Thoracic aorta (tissue), 2 donors: ENCODE measurements at regions not wholly inside any gene's neighbourhood (a gene's known extent, or its start where the extent isn't known, plus 50 kb on each side); places are given as distances from the start of the nearest gene placed in this dataset.
"Not testable (repeated sequence)": the region's sequence is repeated elsewhere in the genome, so short reads cannot be mapped to it uniquely, and the experiment has no call there.

ENCODE experiments used
- ATAC-seq: fragments of 150-250 bp; one replicate; pipeline ENCODE4 v1.8.0; 2017; ENCODE audit warnings: low read depth; ENCODE audit not compliant: insufficient number of reproducible peaks, low FRiP score
- DNase-seq: peaks from one replicate; pipeline ENCODE4 v3.0.0-alpha.2; 2020; ENCODE audit warnings: low spot score
- H3K27ac ChIP-seq, 2 donors: fragments of 200-600 bp; sonication (generic); 1 replicate in 1 of 2; 2 replicates in 1 of 2; pipeline ENCODE4 v1.5.1; 2016; ENCODE audit warnings: mild to moderate bottlenecking in 2 of 2, moderate library complexity in 2 of 2
- H3K27me3 ChIP-seq: fragments of 200-600 bp; sonication (generic); replicated peaks from 2 replicates; pipeline ENCODE4 v1.6.0; 2016; ENCODE audit warnings: mild to moderate bottlenecking; ENCODE audit not compliant: insufficient read depth
- H3K36me3 ChIP-seq: fragments of 200-600 bp; sonication (generic); one replicate; pipeline ENCODE4 v1.5.1; 2016
- H3K4me1 ChIP-seq, 2 donors: fragments of 200-600 bp; sonication (generic); 1 replicate in 1 of 2; 2 replicates in 1 of 2; pipeline versions ENCODE4 v1.5.1 to v1.6.0; 2016; ENCODE audit warnings: low read depth in 2 of 2, mild to moderate bottlenecking in 1 of 2; ENCODE audit not compliant: control insufficient read depth in 1 of 2
- H3K4me3 ChIP-seq: fragments of 200-600 bp; sonication (generic); 2 replicates; pipeline ENCODE4 v1.5.1; 2016; ENCODE audit warnings: mild to moderate bottlenecking
- H3K9me3 ChIP-seq: fragments of 200-600 bp; sonication (generic); 2 replicates; pipeline ENCODE4 v1.5.1; 2016
- CTCF ChIP-seq: fragments of 200-600 bp; sonication (generic); IDR thresholded peaks from one replicate; pipeline ENCODE4 v1.5.1; 2019; ENCODE audit warnings: antibody characterized with exemption

- no peak overlapping the region for H3K4me3 ChIP-seq
- no peak for ATAC-seq
- H3K27me3 ChIP-seq: no peaks in the 10 kb centered on the region
- H3K27ac ChIP-seq: no peak overlapping the region
- no peak for DNase-seq
- H3K36me3 ChIP-seq: no peaks in the 10 kb centered on the region
- H3K9me3 ChIP-seq: no peaks in the 10 kb centered on the region
- H3K4me1 ChIP-seq: no peaks in the 10 kb centered on the region
- no peak for TF ChIP-seq CTCF
Observed at GRCh38 chr17:36690190-36690589, 88.8 kb downstream of the MRM1 start.

GRCh38 chr17:36691606-36692005 lies 90.2 kb downstream of the MRM1 start:
- Histone ChIP-seq H3K4me3 (no peak overlapping the region), H3K27ac (no peak overlapping the region), H3K9me3 (no peaks in the 10 kb centered on the region), H3K27me3 (no peaks in the 10 kb centered on the region), H3K4me1 (no peaks in the 10 kb centered on the region), H3K36me3 (no peaks in the 10 kb centered on the region)
- no peak for ATAC-seq
- TF ChIP-seq CTCF: no peak
- DNase-seq: no peak

GRCh38 chr17:36695082-36695481 lies 93.7 kb downstream of the MRM1 start:
- Histone ChIP-seq H3K27ac (no peak overlapping the region), H3K9me3 (no peaks in the 10 kb centered on the region), H3K36me3 (no peaks in the 10 kb centered on the region), H3K4me3 (no peak overlapping the region), H3K27me3 (no peaks in the 10 kb centered on the region), H3K4me1 (no peaks in the 10 kb centered on the region)
- no peak for TF ChIP-seq CTCF
- ATAC-seq (no peak), DNase-seq (no peak)

- H3K36me3 ChIP-seq, H3K4me3 ChIP-seq, H3K9me3 ChIP-seq, H3K4me1 ChIP-seq, DNase-seq, H3K27me3 ChIP-seq, H3K27ac ChIP-seq, ATAC-seq: not testable (repeated sequence)
Observed at GRCh38 chr17:36695710-36696109, 94.3 kb downstream of the MRM1 start.

GRCh38 chr17:36696805-36697204 lies 95.4 kb downstream of the MRM1 start:
- no peak for TF ChIP-seq CTCF
- DNase-seq (no peak), ATAC-seq (no peak)
- Histone ChIP-seq H3K4me1 (no peaks in the 10 kb centered on the region), H3K27ac (no peak overlapping the region), H3K9me3 (no peaks in the 10 kb centered on the region), H3K27me3 (no peaks in the 10 kb centered on the region), H3K36me3 (no peaks in the 10 kb centered on the region), H3K4me3 (no peak overlapping the region)

GRCh38 chr17:36697903-36698530 lies 96.6 kb downstream of the MRM1 start:
- ATAC-seq (no peak), DNase-seq (no peak)
- Histone ChIP-seq H3K9me3 (no peaks in the 10 kb centered on the region), H3K4me1 (no peaks in the 10 kb centered on the region), H3K4me3 (no peak overlapping the region), H3K27ac (no peak overlapping the region), H3K27me3 (no peaks in the 10 kb centered on the region), H3K36me3 (no peaks in the 10 kb centered on the region)
- TF ChIP-seq CTCF: no peak
